AG10803 (cell line): ENCODE measurements at regions not wholly inside any gene's neighbourhood (a gene's known extent, or its start where the extent isn't known, plus 50 kb on each side); places are given as distances from the start of the nearest gene placed in this dataset.
"Not testable (repeated sequence)": the region's sequence is repeated elsewhere in the genome, so short reads cannot be mapped to it uniquely, and the experiment has no call there.

Source experiments
- DNase-seq: peaks from one replicate; pipeline ENCODE4 v3.0.0; 2010; ENCODE audit warnings: low read depth
- H3K4me3 ChIP-seq: 2 replicates; pipeline ENCODE4 v1.5.1; 2011; ENCODE audit warnings: mild to moderate bottlenecking, low read length, control low read depth
- CTCF ChIP-seq: conservative IDR thresholded peaks from 2 replicates; pipeline ENCODE4 v1.5.1; 2011; ENCODE audit warnings: mild to moderate bottlenecking, low read length, control low read depth, inconsistent platforms

- TF ChIP-seq CTCF = no peak
- DNase-seq = no peak
- H3K4me3 ChIP-seq = no peak overlapping the region
Observed at GRCh38 chr13:87314822-87315221, 356.3 kb upstream of the SLITRK5 start.

- no peak for TF ChIP-seq CTCF
- no peak overlapping the region for H3K4me3 ChIP-seq
- DNase-seq = no peak
Observed at GRCh38 chr13:87322386-87322785, 348.8 kb upstream of the SLITRK5 start.

DNA sequence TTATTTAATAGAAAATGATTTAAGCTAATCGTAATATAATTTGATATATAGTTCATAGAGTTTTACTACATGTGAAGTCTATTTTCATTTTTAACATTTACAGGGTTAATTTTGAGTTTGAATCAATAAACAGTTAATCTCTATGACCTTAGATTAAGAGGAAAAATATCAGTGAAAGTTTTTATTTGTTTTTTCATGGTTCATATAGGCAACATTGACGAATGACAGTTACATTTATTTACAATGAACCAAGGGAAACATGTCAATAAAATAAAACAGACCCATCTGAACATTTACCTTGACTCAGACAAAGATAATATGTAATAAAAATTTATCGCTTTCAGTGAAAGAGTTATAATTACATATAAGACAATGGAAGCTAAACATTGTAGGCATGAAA lies 346.6 kb upstream of the SLITRK5 start:
- no peak for TF ChIP-seq CTCF
- no peak overlapping the region for H3K4me3 ChIP-seq
- DNase-seq = no peak

DNA sequence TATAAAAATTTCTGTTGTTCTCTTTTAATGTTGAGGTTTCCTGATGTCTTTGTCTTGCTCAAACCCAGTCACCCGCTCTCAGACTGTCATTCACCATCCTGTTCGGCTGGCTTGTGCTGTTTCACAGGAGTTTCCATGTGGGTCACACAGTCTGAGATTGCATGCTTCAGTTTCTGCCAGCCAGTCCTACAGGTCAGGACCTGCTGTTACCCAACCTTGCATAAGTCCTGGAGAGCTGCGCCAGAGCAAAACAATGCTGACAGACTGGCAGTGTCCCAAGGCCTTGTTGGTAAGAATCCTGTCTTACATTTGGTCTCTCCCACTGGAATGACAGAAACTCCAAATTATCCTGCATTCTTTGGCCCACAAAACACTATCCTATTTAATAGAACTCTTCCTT lies 340.0 kb upstream of the SLITRK5 start:
- peak; percentile 0 for DNase-seq
- TF ChIP-seq CTCF = no peak
- H3K4me3 ChIP-seq = no peak overlapping the region

DNA sequence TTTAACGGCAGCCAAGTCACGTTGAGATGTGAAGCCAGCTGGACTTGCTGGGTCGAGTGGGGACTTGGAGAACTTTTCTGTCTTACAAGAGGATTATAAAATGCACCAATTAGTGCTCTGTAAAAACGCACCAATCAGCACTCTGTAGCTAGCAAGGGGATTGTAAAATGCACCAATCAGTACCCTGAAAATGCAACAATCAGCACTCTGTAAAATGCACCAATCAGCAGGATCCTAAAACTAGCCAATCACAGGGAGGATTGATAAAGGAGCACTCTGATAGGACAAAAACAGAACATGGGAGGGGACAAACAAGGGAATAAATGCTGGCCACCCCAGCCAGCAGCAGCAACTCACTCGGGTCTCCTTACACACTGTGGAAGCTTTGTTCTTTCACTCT lies 337.6 kb upstream of the SLITRK5 start:
- DNase-seq = no peak
- TF ChIP-seq CTCF = no peak
- no peak overlapping the region for H3K4me3 ChIP-seq

GRCh38 chr13:87334176-87334575 lies 337.0 kb upstream of the SLITRK5 start:
- no peak for DNase-seq
- no peak for TF ChIP-seq CTCF
- H3K4me3 ChIP-seq = no peak overlapping the region

DNA sequence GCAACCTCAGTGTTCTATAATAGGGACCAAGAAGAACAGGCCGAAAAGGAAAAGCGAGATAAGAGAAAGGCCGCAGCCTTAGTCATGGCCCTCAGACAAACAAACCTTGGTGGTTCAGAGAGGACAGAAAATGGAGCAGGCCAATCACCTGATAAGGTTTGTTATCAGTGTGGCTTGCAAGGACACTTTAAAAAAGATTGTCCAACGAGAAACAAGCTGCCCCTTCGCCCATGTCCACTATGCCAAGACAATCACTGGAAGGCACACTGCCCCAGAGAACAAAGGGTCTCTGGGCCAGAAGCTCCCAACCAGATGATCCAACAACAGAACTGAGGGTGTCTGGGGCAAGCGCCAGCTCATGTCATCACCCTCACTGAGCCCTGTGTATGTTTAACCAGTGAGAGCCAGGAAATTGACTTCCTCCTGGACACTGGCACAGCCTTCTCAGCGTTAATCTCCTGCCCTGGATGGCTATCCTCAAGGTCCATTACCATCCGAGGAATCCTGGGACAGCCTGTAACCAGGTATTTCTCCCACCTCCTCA lies 334.8 kb upstream of the SLITRK5 start:
- not testable (repeated sequence) for H3K4me3 ChIP-seq, DNase-seq

DNA sequence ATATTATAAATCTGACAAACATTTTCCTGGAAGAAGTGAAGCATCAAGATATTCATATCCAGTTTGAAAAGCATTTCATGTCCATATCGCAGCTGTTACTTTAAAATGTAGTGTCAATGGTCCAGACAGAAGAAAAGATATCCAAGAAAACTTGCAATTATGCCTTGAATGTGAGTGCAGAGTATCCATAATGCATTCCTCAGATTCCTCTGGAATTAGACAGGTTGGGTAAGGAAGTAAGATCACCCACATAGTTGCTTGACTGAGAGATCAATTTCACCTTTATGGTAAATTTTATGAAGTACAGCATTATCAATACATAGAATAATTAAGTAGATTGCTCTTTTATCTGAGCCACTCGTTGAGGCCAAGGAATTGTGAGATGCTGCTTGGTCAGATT lies 327.0 kb upstream of the SLITRK5 start:
- no peak overlapping the region for H3K4me3 ChIP-seq
- no peak for TF ChIP-seq CTCF
- DNase-seq = no peak
